MM.1S (cell line): ENCODE measurements at regions not wholly inside any gene's neighbourhood (a gene's known extent, or its start where the extent isn't known, plus 50 kb on each side); places are given as distances from the start of the nearest gene placed in this dataset.

Source experiments
- DNase-seq: peaks from one replicate; pipeline ENCODE4 v3.0.0-alpha.2; 2015
- H2AFZ ChIP-seq: fragments of 300-600 bp; sonication (generic); 2 replicates; pipeline ENCODE4 v1.6.0; 2016; ENCODE audit warnings: antibody characterized with exemption, low read length
- H3F3A ChIP-seq: fragments of 300-600 bp; sonication (generic); 2 replicates; pipeline ENCODE4 v1.6.1; 2016; ENCODE audit warnings: mild to moderate bottlenecking, antibody characterized with exemption, low read length, moderate library complexity, mixed read lengths; ENCODE audit not compliant: insufficient read depth
- H3K27ac ChIP-seq: fragments of 300-600 bp; sonication (generic); 2 replicates; pipeline ENCODE4 v1.5.1; 2016; ENCODE audit warnings: mild to moderate bottlenecking, low read length
- H3K27me3 ChIP-seq: fragments of 300-600 bp; sonication (generic); replicated peaks from 2 replicates; pipeline ENCODE4 v1.6.0; 2016; ENCODE audit warnings: low read length; ENCODE audit not compliant: insufficient read depth
- H3K36me3 ChIP-seq: fragments of 300-600 bp; sonication (generic); replicated peaks from 2 replicates; pipeline ENCODE4 v1.6.1; 2016; ENCODE audit warnings: mild to moderate bottlenecking, low read length, mixed read lengths; ENCODE audit not compliant: insufficient read depth
- H3K4me1 ChIP-seq: fragments of 300-600 bp; sonication (generic); 2 replicates; pipeline ENCODE4 v1.6.1; 2016; ENCODE audit warnings: low read length, mixed read lengths
- H3K4me2 ChIP-seq: fragments of 300-600 bp; sonication (generic); 2 replicates; pipeline ENCODE4 v1.6.0; 2016; ENCODE audit warnings: low read depth, low read length
- H3K4me3 ChIP-seq: fragments of 300-600 bp; sonication (generic); 2 replicates; pipeline ENCODE4 v1.5.1; 2016; ENCODE audit warnings: low read length, mixed read lengths
- H3K79me2 ChIP-seq: fragments of 300-600 bp; sonication (generic); 2 replicates; pipeline ENCODE4 v1.6.1; 2016; ENCODE audit warnings: mixed run types, low read length, mixed read lengths
- H3K9ac ChIP-seq: fragments of 300-600 bp; sonication (generic); 2 replicates; pipeline ENCODE4 v1.6.1; 2016; ENCODE audit warnings: low read length, mixed read lengths
- H3K9me2 ChIP-seq: fragments of 300-600 bp; sonication (generic); replicated peaks from 2 replicates; pipeline ENCODE4 v1.6.1; 2016; ENCODE audit warnings: mild to moderate bottlenecking, low read length, mixed read lengths; ENCODE audit not compliant: insufficient read depth
- H3K9me3 ChIP-seq: fragments of 300-600 bp; sonication (generic); replicated peaks from 2 replicates; pipeline ENCODE4 v1.6.1; 2016; ENCODE audit warnings: mild to moderate bottlenecking, low read length, mixed read lengths; ENCODE audit not compliant: insufficient read depth
- H4K20me1 ChIP-seq: fragments of 300-600 bp; sonication (generic); 2 replicates; pipeline ENCODE4 v1.6.1; 2016; ENCODE audit warnings: mild to moderate bottlenecking, low read length, moderate library complexity, mixed read lengths; ENCODE audit not compliant: insufficient read depth
- EZH2 ChIP-seq: fragments of 300-600 bp; sonication (generic); optimal IDR thresholded peaks from 2 replicates; pipeline ENCODE3; 2017; ENCODE audit warnings: low read depth, mild to moderate bottlenecking, antibody characterized with exemption, low read length, mixed read lengths
- EZH2phosphoT487 ChIP-seq: fragments of 300-600 bp; sonication (generic); IDR thresholded peaks from 2 replicates; pipeline ENCODE4 v1.6.1; 2018; ENCODE audit warnings: antibody characterized with exemption, low read length
- TF ChIP-seq, protein P1 (sequence below): fragments of 300-600 bp; sonication (generic); IDR thresholded peaks from 2 replicates; pipeline ENCODE4 v1.5.1; 2016; ENCODE audit warnings: antibody characterized with exemption, low read length, mixed read lengths

DNA sequence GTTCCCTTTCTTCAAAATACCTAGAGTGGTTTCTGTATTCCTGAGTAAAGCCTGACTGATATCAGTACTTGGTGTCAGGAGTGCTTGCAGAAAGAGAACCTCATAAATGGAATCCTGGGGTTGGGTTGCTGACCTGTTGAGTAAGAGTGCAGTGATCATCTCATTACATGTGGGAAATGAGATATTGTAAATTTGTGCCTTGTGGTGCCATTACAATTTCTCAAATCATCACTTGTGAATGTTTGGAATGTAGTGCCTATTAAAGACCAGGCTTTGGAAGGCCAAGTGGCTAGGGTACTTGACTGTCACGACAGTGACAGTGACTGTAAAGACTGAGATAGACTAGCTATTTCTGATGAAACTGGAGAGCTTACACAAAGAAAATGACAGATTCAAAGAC lies 176.7 kb upstream of the CTTNBP2NL start:
- H3K9ac ChIP-seq = no peak overlapping the region
- no peaks in the 10 kb centered on the region for H3K9me2 ChIP-seq
- H2AFZ ChIP-seq = no peak overlapping the region
- no peaks in the 10 kb centered on the region for H3K79me2 ChIP-seq
- H3K4me2 ChIP-seq = no peak overlapping the region
- DNase-seq = no peak
- H3K36me3 ChIP-seq = no peaks in the 10 kb centered on the region
- H3K27ac ChIP-seq = no peak overlapping the region
- H3F3A ChIP-seq = no peaks in the 10 kb centered on the region
- no peaks in the 10 kb centered on the region for H3K27me3 ChIP-seq
- H4K20me1 ChIP-seq = no peaks in the 10 kb centered on the region
- no peaks in the 10 kb centered on the region for H3K9me3 ChIP-seq
- no peak for TF ChIP-seq EZH2
- TF ChIP-seq EZH2phosphoT487 = no peak
- TF ChIP-seq, protein P1, sequence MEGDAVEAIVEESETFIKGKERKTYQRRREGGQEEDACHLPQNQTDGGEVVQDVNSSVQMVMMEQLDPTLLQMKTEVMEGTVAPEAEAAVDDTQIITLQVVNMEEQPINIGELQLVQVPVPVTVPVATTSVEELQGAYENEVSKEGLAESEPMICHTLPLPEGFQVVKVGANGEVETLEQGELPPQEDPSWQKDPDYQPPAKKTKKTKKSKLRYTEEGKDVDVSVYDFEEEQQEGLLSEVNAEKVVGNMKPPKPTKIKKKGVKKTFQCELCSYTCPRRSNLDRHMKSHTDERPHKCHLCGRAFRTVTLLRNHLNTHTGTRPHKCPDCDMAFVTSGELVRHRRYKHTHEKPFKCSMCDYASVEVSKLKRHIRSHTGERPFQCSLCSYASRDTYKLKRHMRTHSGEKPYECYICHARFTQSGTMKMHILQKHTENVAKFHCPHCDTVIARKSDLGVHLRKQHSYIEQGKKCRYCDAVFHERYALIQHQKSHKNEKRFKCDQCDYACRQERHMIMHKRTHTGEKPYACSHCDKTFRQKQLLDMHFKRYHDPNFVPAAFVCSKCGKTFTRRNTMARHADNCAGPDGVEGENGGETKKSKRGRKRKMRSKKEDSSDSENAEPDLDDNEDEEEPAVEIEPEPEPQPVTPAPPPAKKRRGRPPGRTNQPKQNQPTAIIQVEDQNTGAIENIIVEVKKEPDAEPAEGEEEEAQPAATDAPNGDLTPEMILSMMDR = no peak
- H3K4me3 ChIP-seq = no peak overlapping the region
- no peaks in the 10 kb centered on the region for H3K4me1 ChIP-seq

DNA sequence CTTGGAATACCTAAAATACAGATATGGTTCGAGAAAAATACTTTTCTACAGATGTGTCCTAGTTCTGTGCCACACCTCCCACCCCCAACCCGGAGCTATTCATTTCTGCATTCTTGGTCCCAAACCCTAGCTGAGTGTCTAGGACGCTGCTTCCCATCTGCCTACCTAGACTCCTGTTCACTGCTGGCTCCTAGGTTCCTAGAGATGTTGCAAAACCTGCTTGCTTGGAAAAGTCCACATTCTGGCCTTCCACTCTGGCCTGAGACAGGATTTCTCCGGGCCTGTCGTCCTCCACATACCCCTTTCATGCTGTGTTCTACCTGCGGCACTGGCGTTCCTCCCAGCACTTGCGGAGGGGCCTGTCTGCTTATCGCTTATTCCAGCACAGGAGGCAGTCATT lies 165.8 kb upstream of the CTTNBP2NL start:
- Histone ChIP-seq H3K9me2 (no peaks in the 10 kb centered on the region), H4K20me1 (no peaks in the 10 kb centered on the region), H3K4me1 (no peaks in the 10 kb centered on the region), H3K36me3 (no peaks in the 10 kb centered on the region), H3K27ac (no peak overlapping the region), H3K4me2 (no peak overlapping the region), H3K79me2 (no peaks in the 10 kb centered on the region), H3F3A (no peaks in the 10 kb centered on the region), H3K4me3 (no peak overlapping the region), H3K9ac (no peak overlapping the region), H3K27me3 (no peaks in the 10 kb centered on the region), H3K9me3 (no peaks in the 10 kb centered on the region), H2AFZ (no peak overlapping the region)
- DNase-seq = no peak
- TF ChIP-seq, protein P1 = no peak
- TF ChIP-seq EZH2phosphoT487 (no peak), EZH2 (no peak)

DNA sequence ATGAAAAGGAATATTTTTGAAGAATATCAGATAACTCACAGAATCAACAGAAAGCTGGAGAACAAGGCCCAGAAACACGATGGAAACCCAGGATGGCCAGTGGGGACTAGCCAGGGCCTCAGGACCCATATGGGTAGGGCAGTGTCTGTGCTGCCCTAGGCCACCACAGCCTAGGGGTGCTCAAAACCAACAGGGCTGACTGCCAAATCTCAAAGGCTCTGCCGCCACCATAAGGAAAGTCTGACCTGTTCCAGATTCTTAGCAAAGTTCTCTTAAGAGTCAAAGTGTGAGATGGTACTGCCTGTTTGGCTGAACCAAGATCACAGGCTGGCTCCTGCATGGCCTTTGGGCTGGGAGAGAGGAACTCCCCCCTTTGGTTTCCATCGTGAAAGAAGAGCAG lies 164.7 kb upstream of the CTTNBP2NL start:
- no peak for DNase-seq
- Histone ChIP-seq H3K9me2 (no peaks in the 10 kb centered on the region), H4K20me1 (no peaks in the 10 kb centered on the region), H3K4me2 (no peak overlapping the region), H3K9ac (no peak overlapping the region), H3K4me1 (no peaks in the 10 kb centered on the region), H3K36me3 (no peaks in the 10 kb centered on the region), H2AFZ (no peak overlapping the region), H3K79me2 (no peaks in the 10 kb centered on the region), H3K4me3 (no peak overlapping the region), H3K9me3 (no peaks in the 10 kb centered on the region), H3F3A (no peaks in the 10 kb centered on the region), H3K27me3 (no peaks in the 10 kb centered on the region), H3K27ac (no peak overlapping the region)
- TF ChIP-seq EZH2 = no peak
- TF ChIP-seq, protein P1 = no peak
- no peak for TF ChIP-seq EZH2phosphoT487
